SK-N-SH (cell line): ENCODE measurements at regions not wholly inside any gene's neighbourhood (a gene's known extent, or its start where the extent isn't known, plus 50 kb on each side); places are given as distances from the start of the nearest gene placed in this dataset.

Experiments
- CTCF ChIA-PET: fragments of 300-600, 350-600 bp; formaldehyde crosslinking; extraction: SDS; loops from one replicate; lab custom pipeline; 2021; lab: Yijun Ruan, JAX
- POLR2A ChIA-PET: fragments of 350-600 bp; sonication (Branson Sonifier 250); formaldehyde crosslinking; extraction: SDS; loops from one replicate; lab custom pipeline; 2020; ENCODE audit warnings: antibody characterized with exemption, inconsistent platforms; lab: Yijun Ruan, JAX
- DNase-seq: peaks from one replicate; pipeline ENCODE4 v3.0.0; 2012
- H2AFZ ChIP-seq: fragments of 200-600 bp; sonication (generic); 2 replicates; pipeline ENCODE4 v1.8.1; 2016; ENCODE audit warnings: antibody characterized with exemption, mild to moderate bottlenecking, low read depth
- H3F3A ChIP-seq: fragments of 200-600 bp; sonication (generic); replicated peaks from 2 replicates; pipeline ENCODE3; 2016; ENCODE audit warnings: antibody characterized with exemption, mild to moderate bottlenecking; ENCODE audit not compliant: insufficient read depth
- H3K27ac ChIP-seq, 2 experiments: fragments of 200-500 bp in 1 of 2; fragments of 200-600 bp in 1 of 2; sonication (Bioruptor generic) in 1 of 2; sonication (generic), shearing (Covaris generic) in 1 of 2; 2 replicates each; pipeline versions ENCODE4 v1.5.1 to v1.6.1; 2014 to 2016; ENCODE audit warnings: low read depth in 2 of 2, inconsistent platforms in 1 of 2, low read length in 1 of 2, mild to moderate bottlenecking in 1 of 2, mixed read lengths in 1 of 2
- H3K27me3 ChIP-seq: fragments of 200-600 bp; sonication (generic), shearing (Covaris generic); 2 replicates; pipeline ENCODE4 v1.6.1; 2016; ENCODE audit warnings: mixed run types; ENCODE audit not compliant: insufficient read depth
- H3K36me3 ChIP-seq, 2 experiments: fragments of 200-500 bp in 1 of 2; fragments of 200-600 bp in 1 of 2; sonication (Bioruptor generic) in 1 of 2; sonication (generic) in 1 of 2; replicated peaks in 1 of 2; 2 replicates each; pipeline versions ENCODE3 to v1.5.1; 2014 to 2016; ENCODE audit warnings: low read length in 1 of 2, mild to moderate bottlenecking in 1 of 2; ENCODE audit not compliant: insufficient read depth in 2 of 2, control insufficient read depth in 1 of 2
- H3K4me1 ChIP-seq, 2 experiments: fragments of 200-500 bp in 1 of 2; fragments of 200-600 bp in 1 of 2; sonication (Bioruptor generic) in 1 of 2; sonication (generic), shearing (Covaris generic) in 1 of 2; 2 replicates each; pipeline versions ENCODE4 v1.5.1 to v1.6.1; 2014 to 2016; ENCODE audit warnings: low read depth in 1 of 2, low read length in 1 of 2, mixed run types in 1 of 2; ENCODE audit not compliant: insufficient read depth in 2 of 2, control insufficient read depth in 1 of 2
- H3K4me2 ChIP-seq: fragments of 200-600 bp; sonication (generic), shearing (Covaris generic); 2 replicates; pipeline ENCODE4 v1.6.1; 2017; ENCODE audit warnings: mixed run types
- H3K4me3 ChIP-seq, 2 experiments: fragments of 200-500 bp in 1 of 2; fragments of 200-600 bp in 1 of 2; sonication (Bioruptor generic) in 1 of 2; sonication (generic), shearing (Covaris generic) in 1 of 2; 2 replicates each; pipeline versions ENCODE4 v1.5.1 to v1.8.1; 2014 to 2016; ENCODE audit warnings: low read depth in 2 of 2, inconsistent platforms in 1 of 2, low read length in 1 of 2, mild to moderate bottlenecking in 1 of 2, mixed read lengths in 1 of 2, moderate library complexity in 1 of 2
- H3K79me2 ChIP-seq: fragments of 200-600 bp; sonication (generic); 2 replicates; pipeline ENCODE4 v1.8.1; 2017; ENCODE audit warnings: mild to moderate bottlenecking; ENCODE audit not compliant: insufficient read depth
- H3K9ac ChIP-seq: fragments of 200-600 bp; sonication (generic); 2 replicates; pipeline ENCODE4 v1.6.1; 2017; ENCODE audit warnings: mixed run types
- H3K9me2 ChIP-seq: fragments of 200-600 bp; sonication (generic); 2 replicates; pipeline ENCODE4 v1.6.1; 2017; ENCODE audit warnings: mixed run types
- H3K9me3 ChIP-seq: fragments of 200-600 bp; sonication (generic); 2 replicates; pipeline ENCODE4 v1.6.1; 2017; ENCODE audit warnings: mixed run types, mild to moderate bottlenecking, moderate library complexity
- H4K20me1 ChIP-seq: fragments of 200-600 bp; sonication (generic); 2 replicates; pipeline ENCODE4 v1.6.1; 2017; ENCODE audit warnings: mild to moderate bottlenecking, mixed run types; ENCODE audit not compliant: insufficient read depth
- CHD2 ChIP-seq: fragments of 150-350 bp; IDR thresholded peaks from 2 replicates; pipeline ENCODE4 v1.6.1; 2018; ENCODE audit warnings: low read length; ENCODE audit not compliant: partially characterized antibody
- ELF1 ChIP-seq: IDR thresholded peaks from 2 replicates; pipeline ENCODE4 v1.4.0; 2012
- EP300 ChIP-seq, 2 experiments: IDR thresholded peaks; 2 replicates each; pipeline versions ENCODE4 v1.4.0 to v1.6.1; 2012; ENCODE audit warnings: borderline replicate concordance in 1 of 2, low read depth in 1 of 2, low read length in 1 of 2
- EZH2phosphoT487 ChIP-seq: fragments of 200-600 bp; sonication (generic); IDR thresholded peaks from 2 replicates; pipeline ENCODE4 v1.6.1; 2017; ENCODE audit warnings: low read depth, mixed run types, mild to moderate bottlenecking, antibody characterized with exemption, moderate library complexity, borderline replicate concordance
- FOSL2 ChIP-seq: IDR thresholded peaks from 2 replicates; pipeline ENCODE4 v1.4.0; 2012; ENCODE audit warnings: low read depth, mild to moderate bottlenecking, moderate library complexity, borderline replicate concordance
- FOXJ3 ChIP-seq: sonication (generic); formaldehyde crosslinking; IDR thresholded peaks from 2 replicates; pipeline ENCODE4 v1.5.1; 2020; ENCODE audit warnings: mild to moderate bottlenecking, missing genetic modification reagents
- FOXM1 ChIP-seq: IDR thresholded peaks from 2 replicates; pipeline ENCODE4 v1.4.0; 2012; ENCODE audit warnings: low read depth, mild to moderate bottlenecking
- GATA2 ChIP-seq: sonication (generic); formaldehyde crosslinking; IDR thresholded peaks from 2 replicates; pipeline ENCODE4 v1.5.0; 2020; ENCODE audit warnings: mild to moderate bottlenecking, missing genetic modification reagents
- MEF2A ChIP-seq: IDR thresholded peaks from 2 replicates; pipeline ENCODE4 v1.4.0; 2012; ENCODE audit warnings: low read depth, borderline replicate concordance
- MXI1 ChIP-seq: IDR thresholded peaks from 2 replicates; pipeline ENCODE4 v1.6.1; 2012; ENCODE audit warnings: mild to moderate bottlenecking, low read depth, low read length, improper control_type of control experiment
- NFIC ChIP-seq: IDR thresholded peaks from 2 replicates; pipeline ENCODE4 v1.4.0; 2012; ENCODE audit warnings: borderline replicate concordance
- NRF1 ChIP-seq: IDR thresholded peaks from 2 replicates; pipeline ENCODE4 v1.6.1; 2012; ENCODE audit warnings: low read depth, mild to moderate bottlenecking, low read length
- RAD21 ChIP-seq: IDR thresholded peaks from 2 replicates; pipeline ENCODE4 v1.6.1; 2012; ENCODE audit warnings: mild to moderate bottlenecking, low read length
- RFX5 ChIP-seq: IDR thresholded peaks from 2 replicates; pipeline ENCODE4 v1.6.1; 2012; ENCODE audit warnings: mild to moderate bottlenecking, improper control_type of control experiment, low read length
- SIN3A ChIP-seq: IDR thresholded peaks from 2 replicates; pipeline ENCODE4 v1.6.1; 2012; ENCODE audit warnings: low read depth, mild to moderate bottlenecking, low read length, moderate library complexity, borderline replicate concordance
- SMC3 ChIP-seq: IDR thresholded peaks from 2 replicates; pipeline ENCODE4 v1.6.1; 2012; ENCODE audit warnings: low read depth, low read length, improper control_type of control experiment
- TAF1 ChIP-seq: IDR thresholded peaks from 2 replicates; pipeline ENCODE4 v1.6.1; 2012; ENCODE audit warnings: low read depth, mild to moderate bottlenecking, low read length, moderate library complexity, borderline replicate concordance
- TCF12 ChIP-seq: IDR thresholded peaks from 2 replicates; pipeline ENCODE4 v1.4.0; 2012
- TEAD4 ChIP-seq: IDR thresholded peaks from 2 replicates; pipeline ENCODE4 v1.4.0; 2012; ENCODE audit warnings: mild to moderate bottlenecking, borderline replicate concordance; ENCODE audit not compliant: insufficient read depth
- YY1 ChIP-seq: IDR thresholded peaks from 2 replicates; pipeline ENCODE4 v1.4.0; 2012; ENCODE audit warnings: low read depth, mild to moderate bottlenecking
- WGBS: methylation state at CpG from one replicate; pipeline ENCODE4 v1.1.6; 2017; ENCODE audit warnings: low lambda C conversion rate; 5-methylcytosine and 5-hydroxymethylcytosine counted together
- TF ChIP-seq, protein P1 (sequence below): fragments of 150-350 bp; IDR thresholded peaks from 2 replicates; pipeline ENCODE4 v1.6.1; 2016; ENCODE audit warnings: mild to moderate bottlenecking, low read depth, low read length
- TF ChIP-seq, protein P2 (sequence below): fragments of 200-600 bp; sonication (generic); IDR thresholded peaks from 2 replicates; pipeline ENCODE4 v1.6.1; 2017; ENCODE audit warnings: antibody characterized with exemption, mild to moderate bottlenecking, moderate library complexity
- TF ChIP-seq, protein P3 (sequence below): IDR thresholded peaks from 2 replicates; pipeline ENCODE4 v1.4.0; 2012; ENCODE audit warnings: low read depth
- TF ChIP-seq, protein P4 (sequence below): fragments of 150-350 bp; IDR thresholded peaks from 2 replicates; pipeline ENCODE4 v1.6.1; 2017; ENCODE audit warnings: antibody characterized with exemption, low read length, low read depth, borderline replicate concordance
- TF ChIP-seq, protein P5 (sequence below): IDR thresholded peaks from 2 replicates; pipeline ENCODE4 v1.4.0; 2012; ENCODE audit warnings: low read depth, borderline replicate concordance

DNA sequence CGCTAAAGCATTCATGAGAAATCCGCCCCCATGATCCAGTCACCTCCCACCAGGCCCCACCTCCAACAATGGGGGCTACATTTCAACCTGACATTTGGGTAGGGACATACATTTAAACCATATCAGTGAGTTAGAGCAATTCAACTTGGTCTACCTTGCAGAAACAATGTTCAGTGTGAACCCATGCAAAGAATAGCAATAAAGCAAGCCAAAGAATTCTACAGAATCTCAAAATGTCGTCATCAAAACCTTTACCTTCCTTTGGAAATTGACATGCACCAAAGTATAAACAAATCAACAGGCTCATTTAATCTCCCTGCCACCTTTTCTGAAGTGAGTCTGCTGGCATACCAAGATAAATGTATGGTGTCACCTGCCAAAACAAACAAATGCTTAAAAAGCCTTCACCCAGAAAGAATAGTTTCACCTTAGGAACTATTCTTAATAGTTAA is 68.8 kb upstream of the ABLIM1 start:
- H4K20me1 ChIP-seq = no peaks in the 10 kb centered on the region
- H3F3A ChIP-seq = no peaks in the 10 kb centered on the region
- POLR2A ChIA-PET = no interaction called here
- CTCF ChIA-PET = no interaction called here
- peaks cover 0 to 12% of the 10 kb centered on the region in 2 experiments; a peak in 2 of 4 replicates for H3K4me1 ChIP-seq
- H2AFZ ChIP-seq = no peak overlapping the region
- no peak for TF ChIP-seq FOXM1
- TF ChIP-seq ELF1 = no peak
- TF ChIP-seq GATA2 (CRISPR knock-in tag) = no peak
- no peak for TF ChIP-seq SIN3A
- no peak for TF ChIP-seq EZH2phosphoT487
- no peak for TF ChIP-seq RAD21
- TF ChIP-seq, protein P1, sequence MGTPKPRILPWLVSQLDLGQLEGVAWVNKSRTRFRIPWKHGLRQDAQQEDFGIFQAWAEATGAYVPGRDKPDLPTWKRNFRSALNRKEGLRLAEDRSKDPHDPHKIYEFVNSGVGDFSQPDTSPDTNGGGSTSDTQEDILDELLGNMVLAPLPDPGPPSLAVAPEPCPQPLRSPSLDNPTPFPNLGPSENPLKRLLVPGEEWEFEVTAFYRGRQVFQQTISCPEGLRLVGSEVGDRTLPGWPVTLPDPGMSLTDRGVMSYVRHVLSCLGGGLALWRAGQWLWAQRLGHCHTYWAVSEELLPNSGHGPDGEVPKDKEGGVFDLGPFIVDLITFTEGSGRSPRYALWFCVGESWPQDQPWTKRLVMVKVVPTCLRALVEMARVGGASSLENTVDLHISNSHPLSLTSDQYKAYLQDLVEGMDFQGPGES = no peak
- TF ChIP-seq MEF2A = no peak
- TF ChIP-seq CHD2 = no peak
- no peak for TF ChIP-seq FOSL2
- no peak for TF ChIP-seq YY1
- DNase-seq = no peak
- no peaks in the 10 kb centered on the region for H3K9me2 ChIP-seq
- H3K79me2 ChIP-seq = no peaks in the 10 kb centered on the region
- H3K9ac ChIP-seq = no peak overlapping the region
- H3K4me2 ChIP-seq = no peak overlapping the region
- no peak overlapping the region for H3K27ac ChIP-seq
- 81% methylated on average over 3 of the region's 3 CpGs for WGBS
- H3K27me3 ChIP-seq = no peaks in the 10 kb centered on the region
- H3K9me3 ChIP-seq = no peaks in the 10 kb centered on the region
- no peak overlapping the region for H3K4me3 ChIP-seq
- peaks cover 0 to 5% of the 10 kb centered on the region in 2 experiments for H3K36me3 ChIP-seq

DNA sequence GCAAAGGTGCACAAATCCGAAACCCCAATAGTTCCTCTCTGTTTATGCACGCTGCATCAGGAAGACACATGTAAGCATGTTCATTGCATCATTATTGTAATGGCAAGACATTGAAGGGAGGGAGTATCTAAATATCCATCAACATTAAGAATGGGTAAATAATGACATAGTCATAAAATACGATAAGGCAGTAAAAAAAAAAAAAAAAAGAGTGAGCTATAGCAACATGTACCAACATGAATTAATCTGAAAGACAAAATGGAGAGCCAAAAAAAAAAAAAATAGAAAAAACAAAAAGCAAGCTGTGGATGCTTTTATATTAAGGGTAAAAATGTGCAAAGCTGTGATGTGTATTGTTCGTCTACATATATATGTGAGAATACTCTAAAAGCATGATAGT is 70.2 kb upstream of the ABLIM1 start:
- Histone ChIP-seq H3K9ac (no peak overlapping the region), H3K4me1 (peaks cover 0 to 12% of the 10 kb centered on the region in 2 experiments; a peak in 2 of 4 replicates), H3K4me3 (no peak overlapping the region), H3K9me2 (no peaks in the 10 kb centered on the region), H3K27ac (no peak overlapping the region), H3F3A (no peaks in the 10 kb centered on the region), H3K36me3 (peaks cover 0 to 5% of the 10 kb centered on the region in 2 experiments), H2AFZ (no peak overlapping the region), H3K27me3 (no peaks in the 10 kb centered on the region), H4K20me1 (no peaks in the 10 kb centered on the region), H3K79me2 (no peaks in the 10 kb centered on the region), H3K4me2 (no peak overlapping the region), H3K9me3 (no peaks in the 10 kb centered on the region)
- 89% methylated on average over 4 of the region's 4 CpGs for WGBS
- TF ChIP-seq NRF1 = no peak
- no peak for TF ChIP-seq EP300 (IDR thresholded peaks at IDR 0.05; ENCODE audit: borderline replicate concordance in 1 of 2, low read depth in 1 of 2, low read length in 1 of 2)
- TF ChIP-seq MEF2A = no peak
- TF ChIP-seq TEAD4 = no peak
- TF ChIP-seq GATA2 (CRISPR knock-in tag) = no peak
- TF ChIP-seq TAF1 = no peak
- TF ChIP-seq MXI1 = no peak
- TF ChIP-seq, protein P2, sequence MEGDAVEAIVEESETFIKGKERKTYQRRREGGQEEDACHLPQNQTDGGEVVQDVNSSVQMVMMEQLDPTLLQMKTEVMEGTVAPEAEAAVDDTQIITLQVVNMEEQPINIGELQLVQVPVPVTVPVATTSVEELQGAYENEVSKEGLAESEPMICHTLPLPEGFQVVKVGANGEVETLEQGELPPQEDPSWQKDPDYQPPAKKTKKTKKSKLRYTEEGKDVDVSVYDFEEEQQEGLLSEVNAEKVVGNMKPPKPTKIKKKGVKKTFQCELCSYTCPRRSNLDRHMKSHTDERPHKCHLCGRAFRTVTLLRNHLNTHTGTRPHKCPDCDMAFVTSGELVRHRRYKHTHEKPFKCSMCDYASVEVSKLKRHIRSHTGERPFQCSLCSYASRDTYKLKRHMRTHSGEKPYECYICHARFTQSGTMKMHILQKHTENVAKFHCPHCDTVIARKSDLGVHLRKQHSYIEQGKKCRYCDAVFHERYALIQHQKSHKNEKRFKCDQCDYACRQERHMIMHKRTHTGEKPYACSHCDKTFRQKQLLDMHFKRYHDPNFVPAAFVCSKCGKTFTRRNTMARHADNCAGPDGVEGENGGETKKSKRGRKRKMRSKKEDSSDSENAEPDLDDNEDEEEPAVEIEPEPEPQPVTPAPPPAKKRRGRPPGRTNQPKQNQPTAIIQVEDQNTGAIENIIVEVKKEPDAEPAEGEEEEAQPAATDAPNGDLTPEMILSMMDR = no peak
- TF ChIP-seq SIN3A = no peak
- TF ChIP-seq RFX5 = no peak
- no peak for TF ChIP-seq NFIC
- TF ChIP-seq, protein P3, sequence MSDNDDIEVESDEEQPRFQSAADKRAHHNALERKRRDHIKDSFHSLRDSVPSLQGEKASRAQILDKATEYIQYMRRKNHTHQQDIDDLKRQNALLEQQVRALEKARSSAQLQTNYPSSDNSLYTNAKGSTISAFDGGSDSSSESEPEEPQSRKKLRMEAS = no peak
- no peak for TF ChIP-seq FOXJ3 (CRISPR knock-in tag)
- TF ChIP-seq, protein P4, sequence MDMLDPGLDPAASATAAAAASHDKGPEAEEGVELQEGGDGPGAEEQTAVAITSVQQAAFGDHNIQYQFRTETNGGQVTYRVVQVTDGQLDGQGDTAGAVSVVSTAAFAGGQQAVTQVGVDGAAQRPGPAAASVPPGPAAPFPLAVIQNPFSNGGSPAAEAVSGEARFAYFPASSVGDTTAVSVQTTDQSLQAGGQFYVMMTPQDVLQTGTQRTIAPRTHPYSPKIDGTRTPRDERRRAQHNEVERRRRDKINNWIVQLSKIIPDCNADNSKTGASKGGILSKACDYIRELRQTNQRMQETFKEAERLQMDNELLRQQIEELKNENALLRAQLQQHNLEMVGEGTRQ = no peak
- TF ChIP-seq, protein P5, sequence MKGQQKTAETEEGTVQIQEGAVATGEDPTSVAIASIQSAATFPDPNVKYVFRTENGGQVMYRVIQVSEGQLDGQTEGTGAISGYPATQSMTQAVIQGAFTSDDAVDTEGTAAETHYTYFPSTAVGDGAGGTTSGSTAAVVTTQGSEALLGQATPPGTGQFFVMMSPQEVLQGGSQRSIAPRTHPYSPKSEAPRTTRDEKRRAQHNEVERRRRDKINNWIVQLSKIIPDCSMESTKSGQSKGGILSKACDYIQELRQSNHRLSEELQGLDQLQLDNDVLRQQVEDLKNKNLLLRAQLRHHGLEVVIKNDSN = no peak
- TF ChIP-seq TCF12 = no peak
- no peak for TF ChIP-seq RAD21
- TF ChIP-seq SMC3 = no peak
- ChIA-PET POLR2A (no interaction called here), CTCF (interaction anchor here (0.9 to 1.1 kb wide), 3 partner anchors 26 to 180 kb away, joined by 3 to 5 read pairs (median 4); no protein-coding TSS in a partner anchor)
- DNase-seq = no peak
